Lung (tissue), 11 donors: ENCODE measurements at regions not wholly inside any gene's neighbourhood (a gene's known extent, or its start where the extent isn't known, plus 50 kb on each side); places are given as distances from the start of the nearest gene placed in this dataset.

Experiments used
- ATAC-seq: fragments of 200-7000 bp; cut with Tn5 transposase; one replicate; pipeline ENCODE4 v1.9.1; 2020; ENCODE audit warnings: moderate number of reproducible peaks; ENCODE audit not compliant: insufficient read depth, low FRiP score
- DNase-seq, 3 donors: peaks; one replicate each; pipeline ENCODE4 v3.0.0-alpha.2; 2013 to 2017
- H3K27ac ChIP-seq, 2 donors: one replicate each; pipeline ENCODE4 v1.5.1; 2013; ENCODE audit warnings: mild to moderate bottlenecking in 2 of 2, moderate library complexity in 2 of 2, control low read depth in 1 of 2, inconsistent platforms in 1 of 2, low read depth in 1 of 2, low read length in 1 of 2
- H3K27me3 ChIP-seq, 3 donors: one replicate each; pipeline ENCODE4 v1.5.1; 2013; ENCODE audit warnings: low read length in 2 of 3; ENCODE audit not compliant: control insufficient read depth in 3 of 3, insufficient read depth in 3 of 3
- H3K36me3 ChIP-seq, 4 donors: one replicate each; pipeline ENCODE4 v1.5.1; 2013; ENCODE audit warnings: low read length in 4 of 4, mild to moderate bottlenecking in 1 of 4, moderate library complexity in 1 of 4; ENCODE audit not compliant: control insufficient read depth in 4 of 4, insufficient read depth in 4 of 4
- H3K4me1 ChIP-seq, 5 donors: one replicate each; pipeline ENCODE4 v1.5.1; 2013; ENCODE audit warnings: low read length in 5 of 5, mild to moderate bottlenecking in 2 of 5, moderate library complexity in 1 of 5; ENCODE audit not compliant: control insufficient read depth in 5 of 5, insufficient read depth in 5 of 5
- H3K4me3 ChIP-seq: one replicate; pipeline ENCODE4 v1.5.1; 2013; ENCODE audit warnings: mild to moderate bottlenecking, control low read depth, moderate library complexity
- H3K9ac ChIP-seq, 2 donors: one replicate each; pipeline ENCODE4 v1.5.1; 2013; ENCODE audit warnings: low read length in 2 of 2, control low read depth in 1 of 2; ENCODE audit not compliant: insufficient read depth in 1 of 2
- H3K9me3 ChIP-seq, 4 donors: one replicate each; pipeline ENCODE4 v1.5.1; 2013; ENCODE audit warnings: low read length in 3 of 4, mild to moderate bottlenecking in 1 of 4, moderate library complexity in 1 of 4; ENCODE audit not compliant: control insufficient read depth in 4 of 4, insufficient read depth in 3 of 4
- WGBS, 2 donors: extraction: QIAGEN DNeasy Blood & Tissue Kit; methylation state at CpG; one replicate each; pipeline ENCODE4 v1.1.7; 2013; 5-methylcytosine and 5-hydroxymethylcytosine counted together
- TF ChIP-seq, protein P1 (sequence below): IDR thresholded peaks from 2 replicates; pipeline ENCODE4 v1.5.1; 2012; ENCODE audit warnings: mild to moderate bottlenecking; ENCODE audit errors: control extremely low read depth, extremely low read depth
- donor health status: control.
- donor health status: control.
- donor health status: Bipolar disorder and iron deficiency.
- donor health status: healthy.
- donor health status: DM: yes; HTN: yes; CAD: no.

GRCh38 chr1:11428789-11429188 is 50.2 kb upstream of the DISP3 start:
- Histone ChIP-seq H3K4me3 (no peak overlapping the region), H3K4me1 (no peaks in the 10 kb centered on the region), H3K36me3 (no peaks in the 10 kb centered on the region), H3K9ac (no peak overlapping the region), H3K9me3 (no peaks in the 10 kb centered on the region), H3K27ac (no peak overlapping the region), H3K27me3 (no peaks in the 10 kb centered on the region)
- ATAC-seq = no peak
- 83 to 89% methylated on average over 13 of the region's 13 CpGs for WGBS, 2 donors
- TF ChIP-seq, protein P1, sequence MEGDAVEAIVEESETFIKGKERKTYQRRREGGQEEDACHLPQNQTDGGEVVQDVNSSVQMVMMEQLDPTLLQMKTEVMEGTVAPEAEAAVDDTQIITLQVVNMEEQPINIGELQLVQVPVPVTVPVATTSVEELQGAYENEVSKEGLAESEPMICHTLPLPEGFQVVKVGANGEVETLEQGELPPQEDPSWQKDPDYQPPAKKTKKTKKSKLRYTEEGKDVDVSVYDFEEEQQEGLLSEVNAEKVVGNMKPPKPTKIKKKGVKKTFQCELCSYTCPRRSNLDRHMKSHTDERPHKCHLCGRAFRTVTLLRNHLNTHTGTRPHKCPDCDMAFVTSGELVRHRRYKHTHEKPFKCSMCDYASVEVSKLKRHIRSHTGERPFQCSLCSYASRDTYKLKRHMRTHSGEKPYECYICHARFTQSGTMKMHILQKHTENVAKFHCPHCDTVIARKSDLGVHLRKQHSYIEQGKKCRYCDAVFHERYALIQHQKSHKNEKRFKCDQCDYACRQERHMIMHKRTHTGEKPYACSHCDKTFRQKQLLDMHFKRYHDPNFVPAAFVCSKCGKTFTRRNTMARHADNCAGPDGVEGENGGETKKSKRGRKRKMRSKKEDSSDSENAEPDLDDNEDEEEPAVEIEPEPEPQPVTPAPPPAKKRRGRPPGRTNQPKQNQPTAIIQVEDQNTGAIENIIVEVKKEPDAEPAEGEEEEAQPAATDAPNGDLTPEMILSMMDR = no peak
- no peak for DNase-seq
